ENCODE measurements at regions not wholly inside any gene's neighbourhood (a gene's known extent, or its start where the extent isn't known, plus 50 kb on each side); places are given as distances from the start of the nearest gene placed in this dataset.

DNA sequence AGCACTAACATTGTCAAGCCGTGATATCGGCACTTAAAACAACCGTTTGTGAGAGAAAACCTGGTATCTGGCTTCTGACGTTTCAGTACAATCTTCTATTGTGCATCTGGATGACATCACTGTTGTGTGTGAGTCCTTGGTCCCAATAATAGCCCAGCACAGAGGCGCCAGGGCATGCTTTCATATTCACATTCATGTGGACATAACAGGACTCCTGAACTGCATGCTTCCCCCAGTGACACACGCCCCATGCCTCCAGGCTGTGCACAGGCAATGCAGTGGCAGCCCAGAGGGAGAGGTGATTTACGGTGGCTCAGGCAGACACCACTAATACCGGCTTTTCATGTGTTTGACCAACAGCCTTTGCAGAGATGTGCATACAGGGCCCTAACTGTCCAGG lies 58.1 kb downstream of the MRPL57 start:
- TF ChIP-seq POLR2AphosphoS5 (IDR thresholded peaks at IDR 0.05; ENCODE audit: low read depth, low read length) = no peak
- TF ChIP-seq ELF1 (IDR thresholded peaks at IDR 0.05) = no peak
- no peak for TF ChIP-seq FOXJ3 (CRISPR knock-in tag; IDR thresholded peaks at IDR 0.05)

All from SK-N-SH (cell line).